HEK293 (cell line): ENCODE measurements at regions not wholly inside any gene's neighbourhood (a gene's known extent, or its start where the extent isn't known, plus 50 kb on each side); places are given as distances from the start of the nearest gene placed in this dataset.
A peak's percentile ranks its signal among the peaks of the same experiment; 100 is the strongest.

Experiments used
- CTCF ChIA-PET: fragments of 350-600 bp; formaldehyde crosslinking; extraction: SDS; loops from one replicate; lab custom pipeline; 2021; ENCODE audit warnings: antibody characterized with exemption; lab: Yijun Ruan, JAX
- POLR2A ChIA-PET: fragments of 300-600 bp; formaldehyde crosslinking; extraction: SDS; loops from one replicate; lab custom pipeline; 2020; ENCODE audit warnings: antibody characterized with exemption, inconsistent platforms; lab: Yijun Ruan, JAX
- H3K27ac ChIP-seq: fragments of 200-500 bp; sonication (Bioruptor generic); 2 replicates; pipeline ENCODE4 v1.5.1; 2014; ENCODE audit warnings: low read depth, low read length, control low read depth, inconsistent platforms; ENCODE audit errors: extremely low read depth
- H3K36me3 ChIP-seq, 2 experiments: fragments of 200-500 bp in 1 of 2; sonication (Bioruptor generic) in 1 of 2; 1 replicate in 1 of 2; 2 replicates in 1 of 2; pipeline ENCODE4 v1.5.1; 2014 to 2017; ENCODE audit warnings: inconsistent platforms in 2 of 2, low read length in 2 of 2; ENCODE audit not compliant: control insufficient read depth in 2 of 2, insufficient read depth in 1 of 2
- H3K4me1 ChIP-seq: fragments of 200-500 bp; sonication (Bioruptor generic); 2 replicates; pipeline ENCODE4 v1.5.1; 2014; ENCODE audit warnings: mild to moderate bottlenecking, low read length, inconsistent platforms; ENCODE audit not compliant: control insufficient read depth, insufficient read depth
- H3K4me3 ChIP-seq: 2 replicates; pipeline ENCODE4 v1.5.1; 2011; ENCODE audit warnings: low read depth, mild to moderate bottlenecking, control low read depth, low read length, moderate library complexity
- H3K9me3 ChIP-seq: fragments of 200-500 bp; sonication (Bioruptor generic); 2 replicates; pipeline ENCODE4 v1.5.1; 2014; ENCODE audit warnings: low read depth, low read length, inconsistent platforms; ENCODE audit not compliant: control insufficient read depth, insufficient read depth
- MYNN ChIP-seq: fragments of 450-650 bp; formaldehyde crosslinking; IDR thresholded peaks from 2 replicates; pipeline ENCODE4 v1.5.1; 2016; ENCODE audit warnings: missing biosample characterization, missing genetic modification characterization, borderline replicate concordance
- REPIN1 ChIP-seq: fragments of 450-650 bp; formaldehyde crosslinking; IDR thresholded peaks from 2 replicates; pipeline ENCODE4 v1.5.1; 2017; ENCODE audit warnings: missing biosample characterization, missing genetic modification characterization, low read depth
- TRIM28 ChIP-seq: IDR thresholded peaks from 2 replicates; pipeline ENCODE4 v1.6.1; 2011; ENCODE audit warnings: low read length, control low read depth, borderline replicate concordance
- WT1 ChIP-seq: fragments of 450-650 bp; formaldehyde crosslinking; IDR thresholded peaks from 2 replicates; pipeline ENCODE4 v1.5.1; 2016; ENCODE audit warnings: missing biosample characterization, missing genetic modification characterization
- YY2 ChIP-seq: fragments of 450-650 bp; formaldehyde crosslinking; IDR thresholded peaks from 2 replicates; pipeline ENCODE4 v1.5.1; 2016; ENCODE audit warnings: missing biosample characterization, missing genetic modification characterization
- ZBTB48 ChIP-seq: fragments of 450-650 bp; formaldehyde crosslinking; IDR thresholded peaks from 2 replicates; pipeline ENCODE4 v1.5.1; 2016; ENCODE audit warnings: missing biosample characterization, missing genetic modification characterization
- ZNF132 ChIP-seq: fragments of 450-650 bp; formaldehyde crosslinking; IDR thresholded peaks from 2 replicates; pipeline ENCODE4 v1.5.1; 2017; ENCODE audit warnings: missing biosample characterization, missing genetic modification characterization, borderline replicate concordance
- ZNF174 ChIP-seq: fragments of 450-650 bp; formaldehyde crosslinking; IDR thresholded peaks from 2 replicates; pipeline ENCODE4 v1.5.0; 2017; ENCODE audit warnings: missing biosample characterization, mild to moderate bottlenecking, missing genetic modification characterization
- ZNF175 ChIP-seq: fragments of 450-650 bp; formaldehyde crosslinking; IDR thresholded peaks from 2 replicates; pipeline ENCODE4 v1.5.1; 2016; ENCODE audit warnings: missing biosample characterization, missing genetic modification characterization
- ZNF184 ChIP-seq: fragments of 450-650 bp; IDR thresholded peaks from 2 replicates; pipeline ENCODE4 v1.5.1; 2018; ENCODE audit warnings: missing biosample characterization, mild to moderate bottlenecking, missing genetic modification characterization
- ZNF221 ChIP-seq: fragments of 450-650 bp; formaldehyde crosslinking; IDR thresholded peaks from 2 replicates; pipeline ENCODE4 v1.5.1; 2017; ENCODE audit warnings: missing biosample characterization, missing genetic modification characterization, borderline replicate concordance
- ZNF529 ChIP-seq: fragments of 450-650 bp; formaldehyde crosslinking; IDR thresholded peaks from 2 replicates; pipeline ENCODE4 v1.5.1; 2017; ENCODE audit warnings: missing genetic modification characterization, missing biosample characterization; ENCODE audit not compliant: insufficient replicate concordance
- ZNF707 ChIP-seq: fragments of 450-650 bp; formaldehyde crosslinking; IDR thresholded peaks from 2 replicates; pipeline ENCODE4 v1.5.1; 2016; ENCODE audit warnings: missing biosample characterization, missing genetic modification characterization
- ZNF768 ChIP-seq: fragments of 450-650 bp; formaldehyde crosslinking; IDR thresholded peaks from 2 replicates; pipeline ENCODE4 v1.5.1; 2018; ENCODE audit warnings: missing biosample characterization, mild to moderate bottlenecking, missing genetic modification characterization
- TF ChIP-seq, protein P1 (sequence below): fragments of 450-650 bp; formaldehyde crosslinking; IDR thresholded peaks from 2 replicates; pipeline ENCODE4; 2016; ENCODE audit warnings: missing biosample characterization, missing genetic modification characterization
- TF ChIP-seq, protein P2 (sequence below): fragments of 450-650 bp; formaldehyde crosslinking; IDR thresholded peaks from 2 replicates; pipeline ENCODE4 v1.5.1; 2017; ENCODE audit warnings: missing biosample characterization, missing genetic modification characterization
- TF ChIP-seq, protein P3 (sequence below): fragments of 450-650 bp; formaldehyde crosslinking; IDR thresholded peaks from 2 replicates; pipeline ENCODE4 v1.5.1; 2016; ENCODE audit warnings: missing biosample characterization, missing genetic modification characterization
- TF ChIP-seq, protein P4 (sequence below): fragments of 450-650 bp; formaldehyde crosslinking; IDR thresholded peaks from 2 replicates; pipeline ENCODE4 v1.5.1; 2016; ENCODE audit warnings: missing biosample characterization, missing genetic modification characterization
- TF ChIP-seq, protein P5 (sequence below): fragments of 450-650 bp; formaldehyde crosslinking; IDR thresholded peaks from 2 replicates; pipeline ENCODE4 v1.5.1; 2017; ENCODE audit warnings: missing biosample characterization, missing genetic modification characterization
- TF ChIP-seq, protein P6 (sequence below): fragments of 450-650 bp; formaldehyde crosslinking; IDR thresholded peaks from 2 replicates; pipeline ENCODE4 v1.5.1; 2016; ENCODE audit warnings: missing biosample characterization, missing genetic modification characterization, low read depth
- TF ChIP-seq, protein P7 (sequence below): fragments of 450-650 bp; formaldehyde crosslinking; IDR thresholded peaks from 2 replicates; pipeline ENCODE4 v1.5.1; 2017; ENCODE audit warnings: missing biosample characterization, missing genetic modification characterization

DNA sequence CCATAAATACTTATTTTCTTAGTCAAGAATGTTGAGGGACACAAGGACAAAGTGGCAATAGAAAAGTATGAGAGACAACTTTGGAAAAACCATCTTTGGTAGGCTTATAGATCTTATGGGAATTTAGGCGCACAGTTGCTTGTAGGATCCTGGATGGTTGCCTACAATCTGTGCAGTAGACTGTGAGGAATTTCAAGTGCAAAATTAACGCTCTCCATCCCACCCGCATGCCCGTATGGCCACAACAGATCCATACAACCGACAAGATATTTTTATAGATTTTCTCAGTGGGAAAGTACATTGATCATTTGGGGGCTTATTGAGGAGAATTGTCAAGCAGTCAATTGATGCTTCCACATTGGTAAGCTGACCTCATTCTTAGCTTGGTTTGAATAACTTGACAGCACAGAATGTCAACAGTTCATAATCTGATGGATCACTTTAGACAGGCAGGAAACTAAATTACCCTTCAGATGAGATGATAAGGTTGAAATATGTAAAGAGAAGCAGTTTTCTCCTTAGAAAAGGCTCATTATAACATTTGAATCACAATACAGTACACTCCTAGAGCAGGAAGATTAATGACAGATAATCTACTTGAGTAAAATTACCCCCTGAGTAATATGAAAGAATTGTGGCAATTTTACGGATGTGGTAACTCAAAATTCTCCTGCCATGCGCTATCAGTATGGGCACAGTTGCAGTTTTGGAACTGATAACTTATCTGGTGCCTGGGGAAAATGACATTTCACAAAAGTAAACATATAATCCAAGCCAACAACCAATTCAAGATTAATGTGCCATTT, 479.7 kb downstream of the KIF20B start (continued):
- TF ChIP-seq, protein P1, sequence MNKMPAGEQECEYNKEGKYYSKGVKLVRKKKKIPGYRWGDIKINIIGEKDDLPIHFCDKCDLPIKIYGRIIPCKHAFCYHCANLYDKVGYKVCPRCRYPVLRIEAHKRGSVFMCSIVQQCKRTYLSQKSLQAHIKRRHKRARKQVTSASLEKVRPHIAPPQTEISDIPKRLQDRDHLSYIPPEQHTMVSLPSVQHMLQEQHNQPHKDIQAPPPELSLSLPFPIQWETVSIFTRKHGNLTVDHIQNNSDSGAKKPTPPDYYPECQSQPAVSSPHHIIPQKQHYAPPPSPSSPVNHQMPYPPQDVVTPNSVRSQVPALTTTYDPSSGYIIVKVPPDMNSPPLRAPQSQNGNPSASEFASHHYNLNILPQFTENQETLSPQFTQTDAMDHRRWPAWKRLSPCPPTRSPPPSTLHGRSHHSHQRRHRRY (tag by site-specific recombination) = no peak
- TF ChIP-seq REPIN1 (tag by site-specific recombination) (no peak), ZNF221 (tag by site-specific recombination) (no peak), ZNF175 (tag by site-specific recombination) (no peak), TRIM28 (peak; percentile 76; the same call in 1 of the 2 replicates), ZNF768 (no peak)
- TF ChIP-seq, protein P2, sequence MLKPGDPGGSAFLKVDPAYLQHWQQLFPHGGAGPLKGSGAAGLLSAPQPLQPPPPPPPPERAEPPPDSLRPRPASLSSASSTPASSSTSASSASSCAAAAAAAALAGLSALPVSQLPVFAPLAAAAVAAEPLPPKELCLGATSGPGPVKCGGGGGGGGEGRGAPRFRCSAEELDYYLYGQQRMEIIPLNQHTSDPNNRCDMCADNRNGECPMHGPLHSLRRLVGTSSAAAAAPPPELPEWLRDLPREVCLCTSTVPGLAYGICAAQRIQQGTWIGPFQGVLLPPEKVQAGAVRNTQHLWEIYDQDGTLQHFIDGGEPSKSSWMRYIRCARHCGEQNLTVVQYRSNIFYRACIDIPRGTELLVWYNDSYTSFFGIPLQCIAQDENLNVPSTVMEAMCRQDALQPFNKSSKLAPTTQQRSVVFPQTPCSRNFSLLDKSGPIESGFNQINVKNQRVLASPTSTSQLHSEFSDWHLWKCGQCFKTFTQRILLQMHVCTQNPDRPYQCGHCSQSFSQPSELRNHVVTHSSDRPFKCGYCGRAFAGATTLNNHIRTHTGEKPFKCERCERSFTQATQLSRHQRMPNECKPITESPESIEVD (tag by site-specific recombination) = no peak
- TF ChIP-seq, protein P3, sequence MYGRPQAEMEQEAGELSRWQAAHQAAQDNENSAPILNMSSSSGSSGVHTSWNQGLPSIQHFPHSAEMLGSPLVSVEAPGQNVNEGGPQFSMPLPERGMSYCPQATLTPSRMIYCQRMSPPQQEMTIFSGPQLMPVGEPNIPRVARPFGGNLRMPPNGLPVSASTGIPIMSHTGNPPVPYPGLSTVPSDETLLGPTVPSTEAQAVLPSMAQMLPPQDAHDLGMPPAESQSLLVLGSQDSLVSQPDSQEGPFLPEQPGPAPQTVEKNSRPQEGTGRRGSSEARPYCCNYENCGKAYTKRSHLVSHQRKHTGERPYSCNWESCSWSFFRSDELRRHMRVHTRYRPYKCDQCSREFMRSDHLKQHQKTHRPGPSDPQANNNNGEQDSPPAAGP = no peak
- TF ChIP-seq, protein P4, sequence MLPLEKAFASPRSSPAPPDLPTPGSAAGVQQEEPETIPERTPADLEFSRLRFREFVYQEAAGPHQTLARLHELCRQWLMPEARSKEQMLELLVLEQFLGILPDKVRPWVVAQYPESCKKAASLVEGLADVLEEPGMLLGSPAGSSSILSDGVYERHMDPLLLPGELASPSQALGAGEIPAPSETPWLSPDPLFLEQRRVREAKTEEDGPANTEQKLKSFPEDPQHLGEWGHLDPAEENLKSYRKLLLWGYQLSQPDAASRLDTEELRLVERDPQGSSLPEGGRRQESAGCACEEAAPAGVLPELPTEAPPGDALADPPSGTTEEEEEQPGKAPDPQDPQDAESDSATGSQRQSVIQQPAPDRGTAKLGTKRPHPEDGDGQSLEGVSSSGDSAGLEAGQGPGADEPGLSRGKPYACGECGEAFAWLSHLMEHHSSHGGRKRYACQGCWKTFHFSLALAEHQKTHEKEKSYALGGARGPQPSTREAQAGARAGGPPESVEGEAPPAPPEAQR (tag by site-specific recombination) = no peak

DNA sequence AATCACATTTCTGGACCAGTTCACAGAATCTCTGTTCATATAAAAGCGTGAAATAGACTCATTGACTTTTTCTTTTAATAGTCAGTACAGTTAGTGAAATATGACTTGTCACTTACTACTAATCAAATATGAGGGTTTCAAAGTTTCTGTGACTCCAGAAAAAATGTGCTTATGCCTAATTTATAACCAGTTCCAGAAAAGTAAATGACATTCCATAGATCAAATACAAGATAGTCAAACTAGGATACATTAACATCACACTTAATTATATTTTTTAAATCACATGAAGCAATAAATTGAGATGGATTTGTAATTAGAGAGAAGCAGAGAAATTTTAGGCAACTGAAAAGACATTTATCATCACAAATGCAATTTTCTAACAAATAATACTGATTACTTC, 491.4 kb downstream of the KIF20B start:
- no peaks in the 10 kb centered on the region for H3K9me3 ChIP-seq
- no peak overlapping the region for H3K4me3 ChIP-seq
- no peaks in the 10 kb centered on the region for H3K36me3 ChIP-seq
- ChIA-PET CTCF (no interaction called here), POLR2A (no interaction called here)
- no peaks in the 10 kb centered on the region for H3K4me1 ChIP-seq
- no peak overlapping the region for H3K27ac ChIP-seq
- TF ChIP-seq ZNF174 (tag by site-specific recombination) = no peak
- TF ChIP-seq YY2 = no peak
- TF ChIP-seq, protein P5, sequence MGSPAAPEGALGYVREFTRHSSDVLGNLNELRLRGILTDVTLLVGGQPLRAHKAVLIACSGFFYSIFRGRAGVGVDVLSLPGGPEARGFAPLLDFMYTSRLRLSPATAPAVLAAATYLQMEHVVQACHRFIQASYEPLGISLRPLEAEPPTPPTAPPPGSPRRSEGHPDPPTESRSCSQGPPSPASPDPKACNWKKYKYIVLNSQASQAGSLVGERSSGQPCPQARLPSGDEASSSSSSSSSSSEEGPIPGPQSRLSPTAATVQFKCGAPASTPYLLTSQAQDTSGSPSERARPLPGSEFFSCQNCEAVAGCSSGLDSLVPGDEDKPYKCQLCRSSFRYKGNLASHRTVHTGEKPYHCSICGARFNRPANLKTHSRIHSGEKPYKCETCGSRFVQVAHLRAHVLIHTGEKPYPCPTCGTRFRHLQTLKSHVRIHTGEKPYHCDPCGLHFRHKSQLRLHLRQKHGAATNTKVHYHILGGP (tag by site-specific recombination) = no peak
- TF ChIP-seq ZNF184 (tag by site-specific recombination) = no peak
- no peak for TF ChIP-seq WT1 (tag by site-specific recombination)
- TF ChIP-seq, protein P6, sequence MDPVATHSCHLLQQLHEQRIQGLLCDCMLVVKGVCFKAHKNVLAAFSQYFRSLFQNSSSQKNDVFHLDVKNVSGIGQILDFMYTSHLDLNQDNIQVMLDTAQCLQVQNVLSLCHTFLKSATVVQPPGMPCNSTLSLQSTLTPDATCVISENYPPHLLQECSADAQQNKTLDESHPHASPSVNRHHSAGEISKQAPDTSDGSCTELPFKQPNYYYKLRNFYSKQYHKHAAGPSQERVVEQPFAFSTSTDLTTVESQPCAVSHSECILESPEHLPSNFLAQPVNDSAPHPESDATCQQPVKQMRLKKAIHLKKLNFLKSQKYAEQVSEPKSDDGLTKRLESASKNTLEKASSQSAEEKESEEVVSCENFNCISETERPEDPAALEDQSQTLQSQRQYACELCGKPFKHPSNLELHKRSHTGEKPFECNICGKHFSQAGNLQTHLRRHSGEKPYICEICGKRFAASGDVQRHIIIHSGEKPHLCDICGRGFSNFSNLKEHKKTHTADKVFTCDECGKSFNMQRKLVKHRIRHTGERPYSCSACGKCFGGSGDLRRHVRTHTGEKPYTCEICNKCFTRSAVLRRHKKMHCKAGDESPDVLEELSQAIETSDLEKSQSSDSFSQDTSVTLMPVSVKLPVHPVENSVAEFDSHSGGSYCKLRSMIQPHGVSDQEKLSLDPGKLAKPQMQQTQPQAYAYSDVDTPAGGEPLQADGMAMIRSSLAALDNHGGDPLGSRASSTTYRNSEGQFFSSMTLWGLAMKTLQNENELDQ (tag by site-specific recombination) = no peak
- TF ChIP-seq ZNF529 (tag by site-specific recombination) = no peak
- no peak for TF ChIP-seq ZBTB48 (tag by site-specific recombination)
- TF ChIP-seq MYNN (tag by site-specific recombination) = no peak
- TF ChIP-seq ZNF707 (tag by site-specific recombination) = no peak
- no peak for TF ChIP-seq ZNF132 (tag by site-specific recombination)
- TF ChIP-seq, protein P7, sequence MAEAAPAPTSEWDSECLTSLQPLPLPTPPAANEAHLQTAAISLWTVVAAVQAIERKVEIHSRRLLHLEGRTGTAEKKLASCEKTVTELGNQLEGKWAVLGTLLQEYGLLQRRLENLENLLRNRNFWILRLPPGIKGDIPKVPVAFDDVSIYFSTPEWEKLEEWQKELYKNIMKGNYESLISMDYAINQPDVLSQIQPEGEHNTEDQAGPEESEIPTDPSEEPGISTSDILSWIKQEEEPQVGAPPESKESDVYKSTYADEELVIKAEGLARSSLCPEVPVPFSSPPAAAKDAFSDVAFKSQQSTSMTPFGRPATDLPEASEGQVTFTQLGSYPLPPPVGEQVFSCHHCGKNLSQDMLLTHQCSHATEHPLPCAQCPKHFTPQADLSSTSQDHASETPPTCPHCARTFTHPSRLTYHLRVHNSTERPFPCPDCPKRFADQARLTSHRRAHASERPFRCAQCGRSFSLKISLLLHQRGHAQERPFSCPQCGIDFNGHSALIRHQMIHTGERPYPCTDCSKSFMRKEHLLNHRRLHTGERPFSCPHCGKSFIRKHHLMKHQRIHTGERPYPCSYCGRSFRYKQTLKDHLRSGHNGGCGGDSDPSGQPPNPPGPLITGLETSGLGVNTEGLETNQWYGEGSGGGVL (tag by site-specific recombination) = no peak
